Coronary artery (tissue), 2 donors: ENCODE measurements at regions not wholly inside any gene's neighbourhood (a gene's known extent, or its start where the extent isn't known, plus 50 kb on each side); places are given as distances from the start of the nearest gene placed in this dataset.

Source experiments
- DNase-seq: peaks from one replicate; pipeline ENCODE4 v3.0.0-alpha.2; 2017; ENCODE audit warnings: low spot score
- H3K27ac ChIP-seq, 2 donors: fragments of 200-600 bp; sonication (generic); one replicate each; pipeline ENCODE4 v1.5.1; 2016 to 2019
- H3K4me3 ChIP-seq: fragments of 200-600 bp; sonication (generic); 2 replicates; pipeline ENCODE4 v1.5.1; 2016; ENCODE audit warnings: mild to moderate bottlenecking, moderate library complexity
- CTCF ChIP-seq: fragments of 200-600 bp; sonication (generic); IDR thresholded peaks from one replicate; pipeline ENCODE4 v1.5.1; 2019; ENCODE audit warnings: antibody characterized with exemption

DNA sequence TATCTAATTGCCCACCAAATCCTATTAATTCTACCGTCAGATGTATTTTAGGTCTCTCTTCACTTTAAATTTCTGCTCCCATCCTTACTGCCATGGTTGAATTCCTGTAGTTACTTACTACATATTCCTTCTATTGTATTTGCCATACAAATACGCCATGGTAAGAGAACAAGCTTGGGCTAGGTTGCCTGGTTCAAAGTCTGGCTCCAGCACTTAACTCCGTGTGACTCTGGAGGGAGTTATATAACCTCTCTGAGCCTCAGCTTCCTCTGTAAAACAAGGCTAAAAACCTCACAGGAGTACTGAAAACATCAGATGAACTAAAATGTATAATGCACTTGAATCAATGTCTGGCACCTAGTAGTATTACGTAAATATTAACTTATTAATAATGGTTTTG is 260.3 kb upstream of the RPS6KA3 start:
- TF ChIP-seq CTCF, result no peak
- Histone ChIP-seq H3K4me3 (no peak overlapping the region), H3K27ac (no peak overlapping the region)
- DNase-seq, result no peak

GRCh38 chrX:20523626-20524312 is 257.1 kb upstream of the RPS6KA3 start:
- Histone ChIP-seq H3K27ac (no peak overlapping the region), H3K4me3 (no peak overlapping the region)
- DNase-seq, result no peak
- TF ChIP-seq CTCF, result no peak

DNA sequence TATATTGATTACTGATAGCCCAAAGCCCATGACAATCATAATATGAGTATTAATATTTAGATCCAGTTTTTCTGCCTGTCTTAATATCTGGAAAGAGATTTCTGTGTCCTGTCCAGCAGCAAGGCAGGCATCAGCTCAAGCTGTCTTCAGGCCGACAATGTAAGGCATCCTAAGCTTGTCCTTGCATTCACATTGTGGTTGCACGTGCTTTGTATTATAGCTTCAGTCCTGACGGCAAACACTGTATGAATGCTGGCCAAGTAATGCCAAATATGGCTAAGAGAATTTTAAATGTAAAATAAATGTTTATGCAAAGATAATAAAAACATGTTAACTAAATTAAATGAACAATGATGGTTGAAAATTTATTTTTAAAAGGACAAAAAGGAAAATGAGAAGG is 255.7 kb upstream of the RPS6KA3 start:
- TF ChIP-seq CTCF, result no peak
- no peak overlapping the region for H3K27ac ChIP-seq

DNA sequence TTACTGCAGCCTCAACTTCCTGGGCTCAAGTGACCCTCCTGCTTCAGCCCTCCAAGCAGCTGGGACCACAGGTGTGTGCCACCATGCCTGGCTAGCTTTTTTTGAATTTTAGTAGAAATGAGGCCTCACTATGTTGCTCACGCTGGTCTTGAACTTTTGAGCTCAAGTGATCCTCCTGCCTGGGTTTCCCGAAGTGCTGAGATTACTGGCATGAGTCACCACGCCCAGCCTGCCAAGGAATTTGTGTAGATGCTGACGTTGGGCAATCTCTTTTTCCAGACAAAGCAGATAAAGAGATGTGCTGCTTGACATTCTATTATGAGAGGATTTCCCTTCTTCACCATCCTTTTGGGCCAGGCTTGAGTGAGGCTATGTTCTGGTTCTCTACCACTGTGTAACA is 254.5 kb upstream of the RPS6KA3 start:
- TF ChIP-seq CTCF, result no peak
- H3K4me3 ChIP-seq, result no peak overlapping the region
- DNase-seq, result no peak
- no peak overlapping the region for H3K27ac ChIP-seq

More for the DNA sequence above, 255.7 kb upstream of the RPS6KA3 start:
- no peak for DNase-seq
- no peak overlapping the region for H3K4me3 ChIP-seq

DNA sequence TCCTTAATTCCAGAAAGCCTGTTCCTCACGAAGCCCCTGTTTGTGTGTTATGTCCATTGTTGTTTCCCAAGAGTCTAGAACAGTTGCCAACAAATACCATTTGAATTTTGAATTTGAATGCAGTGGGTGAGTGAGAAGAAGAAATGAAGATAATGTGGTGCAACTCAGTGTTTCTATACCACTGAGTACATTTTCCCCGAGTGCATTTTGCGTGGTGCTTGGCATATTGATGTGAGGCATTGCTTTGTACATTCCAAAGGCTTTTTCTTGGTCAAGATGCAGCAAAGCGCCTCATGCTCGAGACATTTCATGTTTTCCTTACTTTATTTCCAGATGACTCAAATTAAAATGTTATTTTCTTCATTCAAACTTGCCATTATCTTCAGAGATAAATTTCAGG is 253.1 kb upstream of the RPS6KA3 start:
- Histone ChIP-seq H3K27ac (no peak overlapping the region), H3K4me3 (no peak overlapping the region)
- TF ChIP-seq CTCF, result no peak
- no peak for DNase-seq

DNA sequence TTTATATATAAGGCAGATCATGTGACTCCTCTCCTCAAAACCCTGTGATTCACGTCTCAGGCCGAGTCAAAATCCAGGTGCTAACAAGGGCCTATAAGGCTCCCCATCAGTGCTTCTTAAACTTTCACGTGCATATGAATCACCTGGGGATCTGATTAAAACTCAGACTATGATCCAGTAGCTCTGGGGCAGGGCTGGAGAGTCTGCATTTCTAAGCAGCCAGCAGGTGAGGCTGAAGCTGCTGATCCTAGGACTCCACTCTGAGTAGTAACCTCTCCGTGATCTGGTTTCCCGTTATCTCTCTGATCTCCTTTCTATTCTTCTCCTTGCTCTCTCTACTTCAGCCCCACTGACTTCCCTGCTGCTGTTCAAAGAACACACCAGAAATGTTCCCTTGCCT is 252.4 kb upstream of the RPS6KA3 start:
- no peak for TF ChIP-seq CTCF
- H3K4me3 ChIP-seq, result no peak overlapping the region
- no peak for DNase-seq

GRCh38 chrX:20517565-20517964 is 250.9 kb upstream of the RPS6KA3 start:
- Histone ChIP-seq H3K27ac (no peak overlapping the region), H3K4me3 (no peak overlapping the region)
- no peak for DNase-seq
- no peak for TF ChIP-seq CTCF

More for the DNA sequence above, 252.4 kb upstream of the RPS6KA3 start:
- H3K27ac ChIP-seq, result no peak overlapping the region
